Lower lobe of right lung (tissue), 2 donors: ENCODE measurements at regions not wholly inside any gene's neighbourhood (a gene's known extent, or its start where the extent isn't known, plus 50 kb on each side); places are given as distances from the start of the nearest gene placed in this dataset.
A peak's percentile ranks its signal among the peaks of the same experiment; 100 is the strongest.

ENCODE experiments used
- ATAC-seq, 2 donors: fragments of 200-7000 bp; cut with Tn5 transposase; one replicate each; pipeline ENCODE4 v1.9.1; 2020 to 2022; ENCODE audit warnings: mild to moderate bottlenecking in 2 of 2, moderate library complexity in 2 of 2
- DNase-seq: peaks from one replicate; pipeline ENCODE4 v3.0.0-alpha.2; 2020
- H3K27ac ChIP-seq: fragments of 200-600 bp; one replicate; pipeline ENCODE4 v1.8.0; 2022
- H3K27me3 ChIP-seq: fragments of 200-600 bp; one replicate; pipeline ENCODE4 v1.8.0; 2022; ENCODE audit warnings: low read depth
- H3K36me3 ChIP-seq: fragments of 200-600 bp; one replicate; pipeline ENCODE4 v1.8.0; 2022; ENCODE audit warnings: mild to moderate bottlenecking
- H3K4me1 ChIP-seq: fragments of 200-600 bp; one replicate; pipeline ENCODE4 v1.8.0; 2022
- H3K4me3 ChIP-seq: fragments of 200-600 bp; one replicate; pipeline ENCODE4 v1.8.0; 2022; ENCODE audit warnings: mild to moderate bottlenecking
- H3K9me3 ChIP-seq: fragments of 200-600 bp; one replicate; pipeline ENCODE4 v1.8.0; 2022
- CTCF ChIP-seq: fragments of 200-600 bp; IDR thresholded peaks from one replicate; pipeline ENCODE4 v1.8.0; 2022; ENCODE audit warnings: antibody characterized with exemption, mild to moderate bottlenecking
- intact Hi-C: fragments of 100-400 bp; cut with DNase I; formaldehyde crosslinking; loops from one replicate; pipeline ENCODE4 v1.11.0; 2022
- donor health status: DM: no; HTN: yes; CAD: no; lungs with severe emphysema.

DNA sequence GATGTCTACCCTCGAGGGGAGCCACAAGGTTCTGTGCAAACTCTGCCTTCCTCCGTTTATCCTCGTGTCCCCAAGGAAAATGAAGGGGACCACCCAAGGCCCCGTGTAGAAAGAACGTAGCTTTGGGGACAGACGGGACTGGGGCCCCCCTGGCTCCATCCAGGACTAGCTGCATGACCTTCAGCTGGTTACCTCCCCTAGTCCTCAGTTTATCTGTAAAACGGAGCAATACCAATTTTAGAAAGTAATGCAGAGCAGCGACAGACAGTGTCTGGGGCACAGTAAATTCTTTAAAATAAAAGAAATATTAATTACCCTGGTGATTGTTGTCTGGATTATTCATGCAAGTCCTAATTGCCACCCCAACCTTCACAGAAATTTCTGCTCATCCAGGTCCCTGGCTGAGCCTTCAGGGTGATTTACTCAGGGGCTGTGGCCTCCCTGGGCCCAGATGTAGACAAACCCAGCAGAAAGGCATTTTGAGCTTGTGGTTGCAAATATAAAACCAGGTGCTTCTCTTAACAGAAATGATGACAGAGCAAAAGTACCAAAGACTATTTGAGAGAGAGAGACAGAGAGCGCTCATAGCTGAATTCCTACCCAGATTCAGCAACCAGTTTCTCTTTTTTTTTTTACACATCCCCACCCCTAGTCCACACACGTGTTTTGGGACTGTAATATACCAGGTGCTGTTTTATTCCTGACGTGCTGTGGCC is 155.1 kb upstream of the SMIM23 start:
- no peaks in the 10 kb centered on the region for H3K27me3 ChIP-seq
- peak in 1 of 2 donors; percentile 6 for ATAC-seq

DNA sequence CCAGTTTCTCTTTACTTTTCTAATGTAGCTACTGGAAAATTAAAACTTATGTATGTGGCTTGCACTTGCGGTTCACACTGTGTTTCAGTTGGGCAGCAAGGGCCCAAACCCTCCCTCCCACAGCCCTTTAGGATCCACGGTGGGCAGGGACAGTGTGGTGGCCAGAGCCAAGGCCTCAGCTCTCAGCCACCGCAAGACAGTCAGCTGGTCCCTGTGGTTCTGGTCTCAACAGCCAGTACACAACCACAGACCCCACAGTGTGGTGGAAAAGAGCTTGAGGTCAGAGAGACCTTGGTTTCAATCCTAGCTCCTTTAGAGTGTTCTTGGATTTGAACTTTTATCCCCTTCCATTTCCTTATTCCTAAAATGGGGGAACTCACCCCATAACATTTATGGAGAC is 153.0 kb upstream of the SMIM23 start:
- no peak for ATAC-seq

More for the DNA sequence above, 155.1 kb upstream of the SMIM23 start:
- intact Hi-C loops: no loop called here
- no peaks in the 10 kb centered on the region for H3K36me3 ChIP-seq
- H3K9me3 ChIP-seq: no peaks in the 10 kb centered on the region
- H3K27ac ChIP-seq: no peak overlapping the region
- H3K4me1 ChIP-seq: peaks cover 25% of the 10 kb centered on the region
- no peak for TF ChIP-seq CTCF
- DNase-seq: no peak
- peak overlapping the region; percentile 24 for H3K4me3 ChIP-seq

GRCh38 chr5:171633776-171634470 is 151.7 kb upstream of the SMIM23 start:
- no peaks in the 10 kb centered on the region for H3K27me3 ChIP-seq
- no peak for TF ChIP-seq CTCF
- no peaks in the 10 kb centered on the region for H3K36me3 ChIP-seq
- H3K4me1 ChIP-seq: peaks cover 25% of the 10 kb centered on the region
- H3K4me3 ChIP-seq: no peak overlapping the region
- no peak overlapping the region for H3K27ac ChIP-seq
- no peak for DNase-seq
- ATAC-seq: peak; percentile 34 to 64
- H3K9me3 ChIP-seq: no peaks in the 10 kb centered on the region
- intact Hi-C loops: no loop called here

More for the DNA sequence above, 153.0 kb upstream of the SMIM23 start:
- Histone ChIP-seq H3K27me3 (no peaks in the 10 kb centered on the region), H3K27ac (no peak overlapping the region), H3K9me3 (no peaks in the 10 kb centered on the region), H3K4me3 (no peak overlapping the region), H3K4me1 (peaks cover 25% of the 10 kb centered on the region), H3K36me3 (no peaks in the 10 kb centered on the region)
- no peak for TF ChIP-seq CTCF
- intact Hi-C loops: no loop called here
- DNase-seq: no peak

DNA sequence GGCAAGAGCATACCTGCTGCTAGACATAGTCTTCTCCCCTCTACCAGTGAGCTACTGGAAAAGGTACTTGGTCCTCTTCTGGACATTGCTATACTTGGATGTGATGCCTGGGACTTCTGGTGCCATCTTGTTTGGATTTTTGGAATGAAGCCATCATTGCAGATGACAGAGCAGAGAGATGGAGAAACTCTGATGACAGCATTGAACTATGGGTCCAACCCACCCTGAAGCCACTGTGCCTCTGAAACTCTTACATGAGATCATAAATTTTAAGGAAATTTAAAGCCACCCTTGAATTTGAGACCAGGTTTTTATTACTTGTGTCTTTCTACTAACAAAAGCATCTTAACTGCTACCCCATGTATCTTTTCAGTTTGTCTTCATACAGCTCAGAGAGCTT is 151.1 kb upstream of the SMIM23 start:
- intact Hi-C loops: no loop called here
- ATAC-seq (no peak), DNase-seq (no peak)
- Histone ChIP-seq H3K36me3 (no peaks in the 10 kb centered on the region), H3K4me1 (peaks cover 20% of the 10 kb centered on the region), H3K27ac (no peak overlapping the region), H3K9me3 (no peaks in the 10 kb centered on the region), H3K4me3 (no peak overlapping the region), H3K27me3 (no peaks in the 10 kb centered on the region)
- TF ChIP-seq CTCF: no peak

DNA sequence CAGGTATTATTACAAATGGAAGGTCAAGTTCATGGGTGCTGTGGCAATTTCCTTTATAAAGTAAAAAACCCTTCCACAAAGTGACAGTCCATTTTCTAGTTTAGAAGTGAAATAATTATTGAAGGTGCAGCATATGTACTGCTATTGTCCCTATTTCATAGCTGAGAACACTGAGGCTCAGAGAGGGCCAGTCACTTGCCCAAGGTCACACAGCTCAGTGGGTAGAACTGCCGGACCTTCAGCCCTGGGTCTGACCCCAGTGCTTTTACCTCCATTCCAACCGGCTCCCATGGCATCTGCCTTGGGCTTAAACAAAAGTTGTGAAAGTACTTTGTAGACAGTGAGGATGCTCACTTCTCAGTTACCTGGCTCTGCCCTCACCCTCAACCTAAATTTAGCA is 150.6 kb upstream of the SMIM23 start:
- DNase-seq: no peak
- H3K9me3 ChIP-seq: no peaks in the 10 kb centered on the region
- H3K27me3 ChIP-seq: no peaks in the 10 kb centered on the region
- no peak overlapping the region for H3K4me3 ChIP-seq
- intact Hi-C loops: no loop called here
- ATAC-seq: no peak
- no peak overlapping the region for H3K27ac ChIP-seq
- H3K4me1 ChIP-seq: peaks cover 15% of the 10 kb centered on the region
- TF ChIP-seq CTCF: no peak
- no peaks in the 10 kb centered on the region for H3K36me3 ChIP-seq
